HCT116 (cell line): ENCODE measurements at regions not wholly inside any gene's neighbourhood (a gene's known extent, or its start where the extent isn't known, plus 50 kb on each side); places are given as distances from the start of the nearest gene placed in this dataset.
A peak's percentile ranks its signal among the peaks of the same experiment; 100 is the strongest.

Source experiments
- ATAC-seq: fragments of 200-7000 bp; cut with Tn5 transposase; 2 replicates; pipeline ENCODE4 v1.9.1; 2020; ENCODE audit warnings: mild to moderate bottlenecking, moderate library complexity
- BruUV-seq: library from RNA; stranded (reverse); fragments of 400-500 nt; replicated peaks from 2 replicates; lab custom pipeline; 2021; lab: Mats Ljungman, UMichigan
- CTCF ChIA-PET: fragments of 300-600 bp; sonication (Branson Sonifier 250); formaldehyde crosslinking; loops from one replicate; lab custom pipeline; 2021; ENCODE audit warnings: antibody characterized with exemption; lab: Charles Lee
- POLR2A ChIA-PET: fragments of 300-600, 350-600 bp; sonication (Branson Sonifier 250); formaldehyde crosslinking; loops from one replicate; lab custom pipeline; 2021; ENCODE audit warnings: antibody characterized with exemption; lab: Charles Lee
- RAD21 ChIA-PET, 2 experiments: fragments of 300-600 bp; sonication (Branson Sonifier 250); formaldehyde crosslinking; loops; one replicate each; lab custom pipeline; 2023; ENCODE audit warnings: low total read pairs in 2 of 2; ENCODE audit not compliant: uncharacterized antibody in 2 of 2, unreplicated experiment in 2 of 2, low non-redundant PET in 1 of 2; lab: Charles Lee
- DNase-seq: peaks from one replicate; pipeline ENCODE4 v3.0.0-alpha.2; 2010; ENCODE audit warnings: low read depth, low spot score
- H2AFZ ChIP-seq: fragments of 200-600 bp; shearing (Covaris generic), sonication (generic); 2 replicates; pipeline ENCODE4 v1.6.1; 2017; ENCODE audit warnings: low read depth, mixed run types, mixed read lengths, antibody characterized with exemption, low read length; ENCODE audit not compliant: poor library complexity, severe bottlenecking
- H3K27ac ChIP-seq: 2 replicates; pipeline ENCODE4 v1.5.1; 2012; ENCODE audit warnings: low read depth, low read length
- H3K27me3 ChIP-seq: fragments of 200-600 bp; sonication (generic); 2 replicates; pipeline ENCODE4 v1.6.1; 2016; ENCODE audit warnings: mixed run types, low read length, mixed read lengths; ENCODE audit not compliant: insufficient read depth
- H3K36me3 ChIP-seq, 2 experiments: fragments of 200-500 bp in 1 of 2; fragments of 200-600 bp in 1 of 2; sonication (Bioruptor generic) in 1 of 2; sonication (generic) in 1 of 2; 2 replicates each; pipeline versions ENCODE4 v1.5.1 to v1.6.1; 2014 to 2016; ENCODE audit warnings: low read length in 2 of 2, inconsistent platforms in 1 of 2, mixed read lengths in 1 of 2, mixed run types in 1 of 2; ENCODE audit not compliant: insufficient read depth in 2 of 2, control insufficient read depth in 1 of 2
- H3K4me1 ChIP-seq, 2 experiments: fragments of 200-600 bp in 1 of 2; sonication (generic) in 1 of 2; 2 replicates each; pipeline versions ENCODE4 v1.5.1 to v1.6.1; 2012 to 2017; ENCODE audit warnings: low read length in 2 of 2, inconsistent platforms in 1 of 2, mild to moderate bottlenecking in 1 of 2, mixed read lengths in 1 of 2, mixed run types in 1 of 2, moderate library complexity in 1 of 2; ENCODE audit not compliant: insufficient read depth in 2 of 2, control insufficient read depth in 1 of 2
- H3K4me2 ChIP-seq: fragments of 200-600 bp; sonication (generic); 2 replicates; pipeline ENCODE4 v1.6.1; 2017; ENCODE audit warnings: mixed run types, low read length, mixed read lengths
- H3K4me3 ChIP-seq, 2 experiments: fragments of 200-600 bp in 1 of 2; sonication (generic) in 1 of 2; replicated peaks in 1 of 2; 2 replicates each; pipeline ENCODE4 v1.5.1; 2011 to 2016; ENCODE audit warnings: low read length in 2 of 2, control low read depth in 1 of 2, low read depth in 1 of 2, mild to moderate bottlenecking in 1 of 2, mixed read lengths in 1 of 2, mixed run types in 1 of 2
- H3K79me2 ChIP-seq: fragments of 200-600 bp; sonication (generic); 2 replicates; pipeline ENCODE4 v1.6.1; 2017; ENCODE audit warnings: mild to moderate bottlenecking, mixed run types, low read length, moderate library complexity, mixed read lengths; ENCODE audit not compliant: insufficient read depth
- H3K9ac ChIP-seq: fragments of 200-600 bp; sonication (generic); 2 replicates; pipeline ENCODE4 v1.6.1; 2016; ENCODE audit warnings: low read length, mixed read lengths
- H3K9me2 ChIP-seq: fragments of 200-600 bp; sonication (generic), shearing (Covaris generic); 2 replicates; pipeline ENCODE4 v1.6.1; 2017; ENCODE audit warnings: mixed run types, mild to moderate bottlenecking, moderate library complexity; ENCODE audit not compliant: insufficient read depth
- H3K9me3 ChIP-seq, 2 experiments: fragments of 200-500 bp in 1 of 2; fragments of 200-600 bp in 1 of 2; sonication (Bioruptor generic) in 1 of 2; sonication (generic) in 1 of 2; 2 replicates each; pipeline ENCODE4 v1.6.1; 2014 to 2017; ENCODE audit warnings: low read length in 2 of 2, mixed read lengths in 2 of 2, inconsistent platforms in 1 of 2, low read depth in 1 of 2, mild to moderate bottlenecking in 1 of 2, mixed run types in 1 of 2, moderate library complexity in 1 of 2; ENCODE audit not compliant: control insufficient read depth in 1 of 2, insufficient read depth in 1 of 2
- H4K20me1 ChIP-seq: fragments of 200-600 bp; sonication (generic), shearing (Covaris generic); 2 replicates; pipeline ENCODE4 v1.6.1; 2017; ENCODE audit warnings: mixed run types, mild to moderate bottlenecking, moderate library complexity; ENCODE audit not compliant: insufficient read depth
- ATF3 ChIP-seq: IDR thresholded peaks from 2 replicates; pipeline ENCODE4 v1.6.1; 2012
- CBX3 ChIP-seq: IDR thresholded peaks from 2 replicates; pipeline ENCODE4 v1.6.1; 2012; ENCODE audit warnings: low read depth
- CEBPB ChIP-seq: IDR thresholded peaks from 2 replicates; pipeline ENCODE4 v1.6.1; 2012; ENCODE audit warnings: low read depth
- CTCF ChIP-seq, 3 experiments: fragments of 200-600 bp in 1 of 3; sonication (generic) in 1 of 3; IDR thresholded peaks in 2 of 3; conservative IDR thresholded peaks in 1 of 3; 2 replicates each; pipeline ENCODE4 v1.5.1; 2012 to 2017; ENCODE audit warnings: low read depth in 2 of 3, low read length in 2 of 3, antibody characterized with exemption in 1 of 3, borderline replicate concordance in 1 of 3, control low read depth in 1 of 3, mild to moderate bottlenecking in 1 of 3, mixed read lengths in 1 of 3, mixed run types in 1 of 3, moderate library complexity in 1 of 3; ENCODE audit not compliant: insufficient read depth in 1 of 3
- EGR1 ChIP-seq: IDR thresholded peaks from 2 replicates; pipeline ENCODE4 v1.6.1; 2012; ENCODE audit warnings: low read depth
- ELF1 ChIP-seq: IDR thresholded peaks from 2 replicates; pipeline ENCODE4 v1.6.1; 2012; ENCODE audit warnings: low read depth, borderline replicate concordance
- EZH2 ChIP-seq: fragments of 200-600 bp; sonication (generic); IDR thresholded peaks from 2 replicates; pipeline ENCODE4 v1.6.1; 2017; ENCODE audit warnings: antibody characterized with exemption, mixed run types
- EZH2phosphoT487 ChIP-seq: fragments of 200-600 bp; IDR thresholded peaks from 2 replicates; pipeline ENCODE4 v1.6.1; 2018; ENCODE audit warnings: antibody characterized with exemption, borderline replicate concordance
- FOSL1 ChIP-seq: IDR thresholded peaks from 2 replicates; pipeline ENCODE4 v1.6.1; 2012; ENCODE audit warnings: low read depth
- JUND ChIP-seq: IDR thresholded peaks from 2 replicates; pipeline ENCODE4 v1.6.1; 2012
- MAX ChIP-seq: IDR thresholded peaks from 2 replicates; pipeline ENCODE4 v1.6.1; 2012
- POLR2AphosphoS5 ChIP-seq: IDR thresholded peaks from 2 replicates; pipeline ENCODE4 v1.6.1; 2011; ENCODE audit warnings: mild to moderate bottlenecking, low read depth, low read length, moderate library complexity
- RAD21 ChIP-seq: IDR thresholded peaks from 2 replicates; pipeline ENCODE4 v1.6.1; 2012; ENCODE audit warnings: low read depth, mild to moderate bottlenecking
- REST ChIP-seq: IDR thresholded peaks from 2 replicates; pipeline ENCODE4 v1.6.1; 2012; ENCODE audit warnings: low read depth
- SIN3A ChIP-seq: IDR thresholded peaks from 2 replicates; pipeline ENCODE4 v1.6.1; 2012; ENCODE audit warnings: low read depth
- SP1 ChIP-seq: IDR thresholded peaks from 2 replicates; pipeline ENCODE4 v1.6.1; 2012; ENCODE audit warnings: low read depth
- TCF7L2 ChIP-seq: IDR thresholded peaks from 2 replicates; pipeline ENCODE4 v1.7.0; 2011; ENCODE audit warnings: borderline replicate concordance, inconsistent platforms; ENCODE audit not compliant: insufficient read depth, insufficient read length; ENCODE audit errors: extremely low read depth
- YY1 ChIP-seq: IDR thresholded peaks from 2 replicates; pipeline ENCODE4 v1.6.1; 2011; ENCODE audit warnings: low read length, low read depth, moderate library complexity, mild to moderate bottlenecking; ENCODE audit not compliant: insufficient replicate concordance; ENCODE audit errors: extremely low read depth
- ZBTB33 ChIP-seq: IDR thresholded peaks from 2 replicates; pipeline ENCODE4 v1.6.1; 2011; ENCODE audit warnings: mild to moderate bottlenecking, low read length, moderate library complexity; ENCODE audit not compliant: insufficient replicate concordance; ENCODE audit errors: extremely low read depth
- ZNF274 ChIP-seq: fragments of 200-500 bp; sonication (Bioruptor generic); IDR thresholded peaks from 2 replicates; pipeline ENCODE4 v1.6.1; 2014; ENCODE audit warnings: mild to moderate bottlenecking, low read depth, low read length, inconsistent platforms
- intact Hi-C: fragments of 100-400 bp; cut with micrococcal nuclease; formaldehyde crosslinking; loops from 2 replicates; pipeline ENCODE4 v1.10.0; 2022

GRCh38 chr17:77295241-77295853 is 154.6 kb downstream of the SEC14L1 start:
- CTCF ChIA-PET: no interaction called here

More at GRCh38 chr17:77295241-77295853, 154.6 kb downstream of the SEC14L1 start:
- H3K9ac ChIP-seq: no peak overlapping the region
- H3K9me3 ChIP-seq: no peaks in the 10 kb centered on the region
- no peaks in the 10 kb centered on the region for H3K9me2 ChIP-seq
- peaks cover 97% of the 10 kb centered on the region for H3K79me2 ChIP-seq
- H3K27me3 ChIP-seq: no peaks in the 10 kb centered on the region
- H2AFZ ChIP-seq: no peak overlapping the region
- peaks cover 15% of the 10 kb centered on the region; the same call in 1 of the 2 replicates for H4K20me1 ChIP-seq
- POLR2A ChIA-PET: no interaction called here
- intact Hi-C loops: no loop called here
- no TSS peak for BruUV-seq
- TF ChIP-seq ZNF274 (no peak), EGR1 (no peak), POLR2AphosphoS5 (no peak), MAX (no peak), CTCF (IDR thresholded peaks at IDR 0.05 in 2 of 3, conservative IDR thresholded peaks at IDR 0.05 in 1 of 3; ENCODE audit: borderline replicate concordance in 1 of 3, insufficient read depth in 1 of 3, low read depth in 2 of 3, low read length in 2 of 3) (no peak), SIN3A (no peak), SP1 (no peak), EZH2 (no peak), REST (no peak), CEBPB (no peak), TCF7L2 (no peak), ZBTB33 (no peak), RAD21 (no peak), CBX3 (no peak), ATF3 (no peak), JUND (no peak), YY1 (no peak), FOSL1 (no peak), ELF1 (no peak), EZH2phosphoT487 (no peak)
- TF ChIP-seq, all 23 proteins: peak for 0
- H3K27ac ChIP-seq: no peak overlapping the region
- ATAC-seq (0 out of 2 replicates have a peak, but pooled peaks have one; percentile 13), DNase-seq (no peak)
- H3K36me3 ChIP-seq: peaks cover 10 to 22% of the 10 kb centered on the region in 2 experiments; a peak in 3 of 4 replicates
- RAD21 ChIA-PET: no interaction called here
- H3K4me3 ChIP-seq: no peak overlapping the region
- H3K4me1 ChIP-seq: peaks cover 35 to 63% of the 10 kb centered on the region in 2 experiments
- H3K4me2 ChIP-seq: no peak overlapping the region
